CD1c-positive myeloid dendritic cell (primary cell): ENCODE measurements at regions not wholly inside any gene's neighbourhood (a gene's known extent, or its start where the extent isn't known, plus 50 kb on each side); places are given as distances from the start of the nearest gene placed in this dataset.

ENCODE experiments used
- DNase-seq: peaks from one replicate; pipeline ENCODE4 v3.0.0-alpha.2; 2016; ENCODE audit errors: extremely low spot score

GRCh38 chr14:34214961-34215360 is 247.1 kb downstream of the SPTSSA start:
- no peak for DNase-seq

- no peak for DNase-seq
Observed at GRCh38 chr14:34213332-34213731, 248.7 kb downstream of the SPTSSA start.

GRCh38 chr14:34212172-34212929 is 249.7 kb downstream of the SPTSSA start:
- DNase-seq: no peak

GRCh38 chr14:34211732-34212131 is 250.3 kb downstream of the SPTSSA start:
- no peak for DNase-seq

- no peak for DNase-seq
Observed at GRCh38 chr14:34208532-34208931, 253.5 kb downstream of the SPTSSA start.

- DNase-seq: no peak
Observed at GRCh38 chr14:34205799-34206198, 254.9 kb upstream of the EGLN3 start.

- no peak for DNase-seq
Observed at GRCh38 chr14:34204774-34205173, 253.9 kb upstream of the EGLN3 start.

GRCh38 chr14:34203251-34203722 is 252.4 kb upstream of the EGLN3 start:
- peak; percentile 11 for DNase-seq

GRCh38 chr14:34201909-34202637 is 251.2 kb upstream of the EGLN3 start:
- no peak for DNase-seq

GRCh38 chr14:34199585-34199984 is 248.7 kb upstream of the EGLN3 start:
- DNase-seq: no peak

- DNase-seq: no peak
Observed at GRCh38 chr14:34198096-34198495, 247.2 kb upstream of the EGLN3 start.

GRCh38 chr14:34195964-34196363 is 245.1 kb upstream of the EGLN3 start:
- no peak for DNase-seq

- no peak for DNase-seq
Observed at GRCh38 chr14:34190717-34191116, 239.8 kb upstream of the EGLN3 start.

- DNase-seq: no peak
Observed at GRCh38 chr14:34189866-34190265, 239.0 kb upstream of the EGLN3 start.

GRCh38 chr14:34187519-34188044 is 236.7 kb upstream of the EGLN3 start:
- no peak for DNase-seq

GRCh38 chr14:34187061-34187460 is 236.2 kb upstream of the EGLN3 start:
- no peak for DNase-seq

- DNase-seq: no peak
Observed at GRCh38 chr14:34184126-34184525, 233.3 kb upstream of the EGLN3 start.

- DNase-seq: no peak
Observed at GRCh38 chr14:34183478-34183877, 232.6 kb upstream of the EGLN3 start.

- no peak for DNase-seq
Observed at GRCh38 chr14:34181338-34181737, 230.5 kb upstream of the EGLN3 start.

- DNase-seq: peak; percentile 40
Observed at GRCh38 chr14:34180869-34181268, 230.0 kb upstream of the EGLN3 start.

- peak; percentile 53 for DNase-seq
Observed at GRCh38 chr14:34180434-34180833, 229.6 kb upstream of the EGLN3 start.

GRCh38 chr14:34179727-34180126 is 228.9 kb upstream of the EGLN3 start:
- DNase-seq: no peak

- DNase-seq: no peak
Observed at GRCh38 chr14:34177466-34177865, 226.6 kb upstream of the EGLN3 start.
